ENCODE measurements at regions not wholly inside any gene's neighbourhood (a gene's known extent, or its start where the extent isn't known, plus 50 kb on each side); places are given as distances from the start of the nearest gene placed in this dataset.

DNA sequence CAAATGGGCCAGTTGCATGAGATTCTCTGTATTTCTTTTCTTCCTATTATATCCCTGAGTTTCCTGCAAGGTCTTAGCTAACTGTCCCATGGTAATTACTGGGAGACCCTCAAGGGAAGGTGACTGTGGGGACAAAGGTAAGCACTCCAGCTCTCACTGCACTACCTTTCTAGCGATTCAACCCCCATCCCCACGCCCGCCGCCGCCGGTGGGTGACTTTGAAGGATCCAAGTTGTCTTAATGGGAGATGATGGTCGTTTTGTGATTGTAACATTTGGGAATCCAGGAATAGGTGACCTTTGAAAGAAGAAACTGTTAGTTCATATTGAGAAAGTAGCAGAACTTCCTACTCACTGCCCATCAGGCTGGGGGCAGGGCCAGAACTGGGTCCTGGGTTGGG lies 265.5 kb downstream of the LRFN2 start:
- POLR2A ChIA-PET: no interaction called here
- Mint-ChIP-seq H3K27me3 (peaks cover 22% of the 10 kb centered on the region), H3K27ac (no peak overlapping the region), H3K4me3 (no peak overlapping the region), H3K9me3 (peaks cover 8% of the 10 kb centered on the region), H3K4me1 (no peaks in the 10 kb centered on the region), H3K36me3 (ENCODE audit: low read depth) (no peaks in the 10 kb centered on the region)
- ATAC-seq (ENCODE audit: low read depth): no peak
- no peak for DNase-seq
- intact Hi-C loops (cut with micrococcal nuclease): no loop called here
- CTCF ChIA-PET: no interaction called here
- TF ChIP-seq, protein P1, sequence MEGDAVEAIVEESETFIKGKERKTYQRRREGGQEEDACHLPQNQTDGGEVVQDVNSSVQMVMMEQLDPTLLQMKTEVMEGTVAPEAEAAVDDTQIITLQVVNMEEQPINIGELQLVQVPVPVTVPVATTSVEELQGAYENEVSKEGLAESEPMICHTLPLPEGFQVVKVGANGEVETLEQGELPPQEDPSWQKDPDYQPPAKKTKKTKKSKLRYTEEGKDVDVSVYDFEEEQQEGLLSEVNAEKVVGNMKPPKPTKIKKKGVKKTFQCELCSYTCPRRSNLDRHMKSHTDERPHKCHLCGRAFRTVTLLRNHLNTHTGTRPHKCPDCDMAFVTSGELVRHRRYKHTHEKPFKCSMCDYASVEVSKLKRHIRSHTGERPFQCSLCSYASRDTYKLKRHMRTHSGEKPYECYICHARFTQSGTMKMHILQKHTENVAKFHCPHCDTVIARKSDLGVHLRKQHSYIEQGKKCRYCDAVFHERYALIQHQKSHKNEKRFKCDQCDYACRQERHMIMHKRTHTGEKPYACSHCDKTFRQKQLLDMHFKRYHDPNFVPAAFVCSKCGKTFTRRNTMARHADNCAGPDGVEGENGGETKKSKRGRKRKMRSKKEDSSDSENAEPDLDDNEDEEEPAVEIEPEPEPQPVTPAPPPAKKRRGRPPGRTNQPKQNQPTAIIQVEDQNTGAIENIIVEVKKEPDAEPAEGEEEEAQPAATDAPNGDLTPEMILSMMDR (IDR thresholded peaks at IDR 0.05): no peak

DNA sequence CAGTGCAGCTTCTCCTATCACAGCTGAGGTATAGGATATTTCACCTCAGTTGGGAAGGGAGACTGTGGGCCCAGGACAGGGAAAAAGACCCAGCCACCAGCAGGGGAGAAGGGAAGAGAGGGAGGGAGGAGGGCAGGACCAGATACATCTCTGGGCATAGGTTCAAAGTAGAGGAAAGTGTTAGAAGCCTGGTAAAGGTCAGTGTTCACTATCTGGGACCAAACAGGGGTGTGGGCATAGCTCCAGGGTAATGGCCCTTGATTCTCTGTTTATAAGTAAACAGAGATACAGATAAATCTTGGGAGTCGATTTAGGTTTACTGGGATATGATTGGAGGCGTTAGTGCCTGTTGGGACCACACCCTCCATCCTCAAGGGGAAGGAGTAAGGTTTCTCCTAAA lies 266.2 kb downstream of the LRFN2 start:
- Mint-ChIP-seq H3K9me3 (peaks cover 8% of the 10 kb centered on the region), H3K27ac (no peak overlapping the region), H3K27me3 (peaks cover 26% of the 10 kb centered on the region), H3K4me1 (no peaks in the 10 kb centered on the region), H3K4me3 (no peak overlapping the region), H3K36me3 (ENCODE audit: low read depth) (no peaks in the 10 kb centered on the region)
- POLR2A ChIA-PET: no interaction called here
- intact Hi-C loops (cut with micrococcal nuclease): no loop called here
- TF ChIP-seq, protein P1 (IDR thresholded peaks at IDR 0.05): no peak
- ATAC-seq (ENCODE audit: low read depth) (no peak), DNase-seq (no peak)
- CTCF ChIA-PET: interaction anchor here (0.7 kb wide), 1 partner anchor 958 kb away, joined by 3 read pairs; no protein-coding TSS in a partner anchor

DNA sequence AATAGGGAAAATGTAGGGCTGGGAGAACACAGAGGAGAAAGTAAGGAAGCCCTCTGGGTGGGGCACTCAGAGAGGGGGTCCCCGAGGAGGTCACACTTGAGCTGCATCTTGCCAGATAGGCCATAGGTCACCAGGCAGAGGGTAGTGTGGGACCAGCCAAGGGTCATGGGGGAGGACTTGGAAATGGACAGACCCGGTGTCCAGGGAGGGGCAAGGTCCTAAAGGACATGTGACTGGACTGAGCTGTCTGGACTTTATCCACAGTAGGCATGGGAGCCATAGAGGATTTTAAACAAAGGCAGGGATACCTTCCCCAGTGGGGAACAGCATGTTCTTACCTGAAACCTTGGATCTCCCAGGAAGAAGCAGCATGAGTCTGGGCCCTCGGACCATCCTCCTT lies 266.7 kb downstream of the LRFN2 start:
- Mint-ChIP-seq H3K27ac (no peak overlapping the region), H3K4me3 (no peak overlapping the region), H3K36me3 (ENCODE audit: low read depth) (no peaks in the 10 kb centered on the region), H3K9me3 (peaks cover 8% of the 10 kb centered on the region), H3K4me1 (no peaks in the 10 kb centered on the region), H3K27me3 (peaks cover 30% of the 10 kb centered on the region)
- intact Hi-C loops (cut with micrococcal nuclease): no loop called here
- TF ChIP-seq, protein P1 (IDR thresholded peaks at IDR 0.05): no peak
- no peak for ATAC-seq (ENCODE audit: low read depth)
- DNase-seq: no peak
- POLR2A ChIA-PET: no interaction called here
- CTCF ChIA-PET: interaction anchor here (0.7 kb wide), 1 partner anchor 957 kb away, joined by 3 read pairs; no protein-coding TSS in a partner anchor

DNA sequence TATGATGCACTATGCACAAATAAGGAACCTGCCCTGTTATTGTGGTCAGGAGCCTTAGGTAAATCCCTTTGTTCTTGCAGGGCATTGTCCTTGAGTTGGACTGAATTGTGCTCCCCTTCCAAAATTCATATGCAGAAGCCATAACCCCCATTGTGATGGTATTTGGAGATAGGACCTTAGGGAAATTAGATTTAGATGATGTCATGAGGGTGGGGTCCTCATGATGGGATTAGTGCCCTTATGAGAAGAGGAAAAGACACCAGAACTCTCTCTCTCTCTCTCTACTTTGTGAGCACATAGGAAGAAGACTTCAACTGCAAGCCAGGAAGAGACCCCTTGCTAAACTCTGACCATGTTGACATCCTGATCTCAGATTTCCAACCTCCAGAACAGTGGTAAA lies 268.0 kb downstream of the LRFN2 start:
- TF ChIP-seq, protein P1 (IDR thresholded peaks at IDR 0.05): no peak
- Mint-ChIP-seq H3K4me1 (no peaks in the 10 kb centered on the region), H3K27me3 (peaks cover 26% of the 10 kb centered on the region), H3K27ac (no peak overlapping the region), H3K36me3 (ENCODE audit: low read depth) (no peaks in the 10 kb centered on the region), H3K4me3 (no peak overlapping the region), H3K9me3 (peaks cover 8% of the 10 kb centered on the region)
- CTCF ChIA-PET: no interaction called here
- POLR2A ChIA-PET: no interaction called here
- ATAC-seq (ENCODE audit: low read depth): no peak
- DNase-seq: no peak
- intact Hi-C loops (cut with micrococcal nuclease): no loop called here

DNA sequence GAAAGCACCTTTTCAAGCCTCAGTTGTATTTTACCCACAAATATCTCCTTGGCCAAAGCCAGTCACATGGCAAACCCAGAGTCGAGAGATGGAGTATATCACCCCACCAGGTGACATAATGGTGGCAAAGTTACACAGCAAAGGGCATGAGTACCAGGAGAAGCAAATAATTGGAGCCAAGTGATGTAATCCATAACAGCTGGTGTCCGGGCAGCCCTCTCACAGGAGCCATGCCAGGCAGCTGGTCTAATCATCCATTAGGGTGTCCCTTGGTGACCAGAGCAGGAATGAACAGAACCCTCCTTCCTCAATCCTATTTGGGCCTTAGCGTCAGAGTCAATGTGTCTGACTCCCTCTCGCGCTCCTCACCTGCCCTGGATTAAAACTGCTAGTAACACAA lies 272.1 kb downstream of the LRFN2 start:
- TF ChIP-seq, protein P1 (IDR thresholded peaks at IDR 0.05): no peak
- POLR2A ChIA-PET: no interaction called here
- intact Hi-C loops (cut with micrococcal nuclease): no loop called here
- CTCF ChIA-PET: interaction anchor here (1.5 kb wide), 1 partner anchor 8 kb away, joined by 3 read pairs; no protein-coding TSS in a partner anchor
- DNase-seq (no peak), ATAC-seq (ENCODE audit: low read depth) (no peak)
- peaks cover 8% of the 10 kb centered on the region for H3K9me3 Mint-ChIP-seq
- no peak overlapping the region for H3K4me3 Mint-ChIP-seq
- no peaks in the 10 kb centered on the region for H3K36me3 Mint-ChIP-seq (ENCODE audit: low read depth)
- H3K27ac Mint-ChIP-seq: no peak overlapping the region
- H3K4me1 Mint-ChIP-seq: no peaks in the 10 kb centered on the region
- peaks cover 20% of the 10 kb centered on the region for H3K27me3 Mint-ChIP-seq

Data from activated B cell treated with CpG ODN at 0.5 μM for 24 hours (primary cell).